GM23338 (cell line): ENCODE measurements at regions not wholly inside any gene's neighbourhood (a gene's known extent, or its start where the extent isn't known, plus 50 kb on each side); places are given as distances from the start of the nearest gene placed in this dataset.

ENCODE experiments used
- ETS1 ChIP-seq: IDR thresholded peaks from 2 replicates; pipeline ENCODE4 v1.6.1; 2016; ENCODE audit warnings: antibody characterized with exemption
- JUNB ChIP-seq: IDR thresholded peaks from one replicate; pipeline ENCODE4 v1.6.1; 2016; ENCODE audit warnings: antibody characterized with exemption; ENCODE audit not compliant: unreplicated experiment
- NANOG ChIP-seq: IDR thresholded peaks from 2 replicates; pipeline ENCODE4 v1.6.1; 2016; ENCODE audit warnings: antibody characterized with exemption, borderline replicate concordance
- REST ChIP-seq: IDR thresholded peaks from one replicate; pipeline ENCODE4 v1.6.1; 2018; ENCODE audit warnings: antibody characterized with exemption; ENCODE audit not compliant: unreplicated experiment
- STAT1 ChIP-seq: IDR thresholded peaks from one replicate; pipeline ENCODE4 v1.6.1; 2016; ENCODE audit warnings: antibody characterized with exemption; ENCODE audit not compliant: unreplicated experiment
- ZNF114 ChIP-seq: fragments of 250-450 bp; sonication (Bioruptor Pico); IDR thresholded peaks from 2 replicates; pipeline ENCODE4 v1.5.0; 2020; ENCODE audit warnings: mild to moderate bottlenecking, moderate library complexity
- TF ChIP-seq, protein P1 (sequence below): fragments of 250-450 bp; sonication (Bioruptor Pico); IDR thresholded peaks from 2 replicates; pipeline ENCODE4 v1.5.0; 2020; ENCODE audit warnings: mild to moderate bottlenecking, moderate library complexity

DNA sequence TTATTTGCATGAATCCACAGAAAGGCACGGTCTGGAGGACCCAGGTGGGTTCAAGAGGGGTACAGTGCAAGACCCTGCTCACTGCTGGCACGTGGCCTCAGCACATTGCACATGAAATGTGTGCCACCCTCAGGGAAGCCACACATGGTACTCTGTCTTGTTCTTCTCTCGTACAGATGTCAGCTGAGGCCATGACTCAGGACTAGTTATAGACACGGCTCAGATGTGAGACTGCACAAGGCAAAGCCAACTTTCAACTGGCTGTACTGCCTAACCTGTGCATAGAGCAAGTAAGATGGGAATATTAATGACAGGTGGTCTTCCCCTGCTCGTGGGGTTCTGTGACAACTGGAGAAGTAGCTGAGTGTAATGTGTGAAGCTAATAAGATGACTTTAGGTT lies 249.4 kb upstream of the CTBP2 start (continued):
- TF ChIP-seq REST (no peak), ETS1 (no peak), JUNB (no peak), NANOG (no peak), ZNF114 (CRISPR knock-in tag) (no peak), STAT1 (no peak)
- TF ChIP-seq, protein P1, sequence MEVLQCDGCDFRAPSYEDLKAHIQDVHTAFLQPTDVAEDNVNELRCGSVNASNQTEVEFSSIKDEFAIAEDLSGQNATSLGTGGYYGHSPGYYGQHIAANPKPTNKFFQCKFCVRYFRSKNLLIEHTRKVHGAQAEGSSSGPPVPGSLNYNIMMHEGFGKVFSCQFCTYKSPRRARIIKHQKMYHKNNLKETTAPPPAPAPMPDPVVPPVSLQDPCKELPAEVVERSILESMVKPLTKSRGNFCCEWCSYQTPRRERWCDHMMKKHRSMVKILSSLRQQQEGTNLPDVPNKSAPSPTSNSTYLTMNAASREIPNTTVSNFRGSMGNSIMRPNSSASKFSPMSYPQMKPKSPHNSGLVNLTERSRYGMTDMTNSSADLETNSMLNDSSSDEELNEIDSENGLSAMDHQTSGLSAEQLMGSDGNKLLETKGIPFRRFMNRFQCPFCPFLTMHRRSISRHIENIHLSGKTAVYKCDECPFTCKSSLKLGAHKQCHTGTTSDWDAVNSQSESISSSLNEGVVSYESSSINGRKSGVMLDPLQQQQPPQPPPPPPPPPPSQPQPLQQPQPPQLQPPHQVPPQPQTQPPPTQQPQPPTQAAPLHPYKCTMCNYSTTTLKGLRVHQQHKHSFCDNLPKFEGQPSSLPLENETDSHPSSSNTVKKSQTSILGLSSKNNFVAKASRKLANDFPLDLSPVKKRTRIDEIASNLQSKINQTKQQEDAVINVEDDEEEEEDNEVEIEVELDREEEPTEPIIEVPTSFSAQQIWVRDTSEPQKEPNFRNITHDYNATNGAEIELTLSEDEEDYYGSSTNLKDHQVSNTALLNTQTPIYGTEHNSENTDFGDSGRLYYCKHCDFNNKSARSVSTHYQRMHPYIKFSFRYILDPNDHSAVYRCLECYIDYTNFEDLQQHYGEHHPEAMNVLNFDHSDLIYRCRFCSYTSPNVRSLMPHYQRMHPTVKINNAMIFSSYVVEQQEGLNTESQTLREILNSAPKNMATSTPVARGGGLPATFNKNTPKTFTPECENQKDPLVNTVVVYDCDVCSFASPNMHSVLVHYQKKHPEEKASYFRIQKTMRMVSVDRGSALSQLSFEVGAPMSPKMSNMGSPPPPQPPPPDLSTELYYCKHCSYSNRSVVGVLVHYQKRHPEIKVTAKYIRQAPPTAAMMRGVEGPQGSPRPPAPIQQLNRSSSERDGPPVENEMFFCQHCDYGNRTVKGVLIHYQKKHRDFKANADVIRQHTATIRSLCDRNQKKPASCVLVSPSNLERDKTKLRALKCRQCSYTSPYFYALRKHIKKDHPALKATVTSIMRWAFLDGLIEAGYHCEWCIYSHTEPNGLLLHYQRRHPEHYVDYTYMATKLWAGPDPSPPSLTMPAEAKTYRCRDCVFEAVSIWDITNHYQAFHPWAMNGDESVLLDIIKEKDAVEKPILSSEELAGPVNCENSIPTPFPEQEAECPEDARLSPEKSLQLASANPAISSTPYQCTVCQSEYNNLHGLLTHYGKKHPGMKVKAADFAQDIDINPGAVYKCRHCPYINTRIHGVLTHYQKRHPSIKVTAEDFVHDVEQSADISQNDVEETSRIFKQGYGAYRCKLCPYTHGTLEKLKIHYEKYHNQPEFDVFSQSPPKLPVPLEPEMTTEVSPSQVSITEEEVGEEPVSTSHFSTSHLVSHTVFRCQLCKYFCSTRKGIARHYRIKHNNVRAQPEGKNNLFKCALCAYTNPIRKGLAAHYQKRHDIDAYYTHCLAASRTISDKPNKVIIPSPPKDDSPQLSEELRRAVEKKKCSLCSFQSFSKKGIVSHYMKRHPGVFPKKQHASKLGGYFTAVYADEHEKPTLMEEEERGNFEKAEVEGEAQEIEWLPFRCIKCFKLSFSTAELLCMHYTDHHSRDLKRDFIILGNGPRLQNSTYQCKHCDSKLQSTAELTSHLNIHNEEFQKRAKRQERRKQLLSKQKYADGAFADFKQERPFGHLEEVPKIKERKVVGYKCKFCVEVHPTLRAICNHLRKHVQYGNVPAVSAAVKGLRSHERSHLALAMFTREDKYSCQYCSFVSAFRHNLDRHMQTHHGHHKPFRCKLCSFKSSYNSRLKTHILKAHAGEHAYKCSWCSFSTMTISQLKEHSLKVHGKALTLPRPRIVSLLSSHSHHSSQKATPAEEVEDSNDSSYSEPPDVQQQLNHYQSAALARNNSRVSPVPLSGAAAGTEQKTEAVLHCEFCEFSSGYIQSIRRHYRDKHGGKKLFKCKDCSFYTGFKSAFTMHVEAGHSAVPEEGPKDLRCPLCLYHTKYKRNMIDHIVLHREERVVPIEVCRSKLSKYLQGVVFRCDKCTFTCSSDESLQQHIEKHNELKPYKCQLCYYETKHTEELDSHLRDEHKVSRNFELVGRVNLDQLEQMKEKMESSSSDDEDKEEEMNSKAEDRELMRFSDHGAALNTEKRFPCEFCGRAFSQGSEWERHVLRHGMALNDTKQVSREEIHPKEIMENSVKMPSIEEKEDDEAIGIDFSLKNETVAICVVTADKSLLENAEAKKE, result no peak
